ENCODE measurements at regions not wholly inside any gene's neighbourhood (a gene's known extent, or its start where the extent isn't known, plus 50 kb on each side); places are given as distances from the start of the nearest gene placed in this dataset.

DNA sequence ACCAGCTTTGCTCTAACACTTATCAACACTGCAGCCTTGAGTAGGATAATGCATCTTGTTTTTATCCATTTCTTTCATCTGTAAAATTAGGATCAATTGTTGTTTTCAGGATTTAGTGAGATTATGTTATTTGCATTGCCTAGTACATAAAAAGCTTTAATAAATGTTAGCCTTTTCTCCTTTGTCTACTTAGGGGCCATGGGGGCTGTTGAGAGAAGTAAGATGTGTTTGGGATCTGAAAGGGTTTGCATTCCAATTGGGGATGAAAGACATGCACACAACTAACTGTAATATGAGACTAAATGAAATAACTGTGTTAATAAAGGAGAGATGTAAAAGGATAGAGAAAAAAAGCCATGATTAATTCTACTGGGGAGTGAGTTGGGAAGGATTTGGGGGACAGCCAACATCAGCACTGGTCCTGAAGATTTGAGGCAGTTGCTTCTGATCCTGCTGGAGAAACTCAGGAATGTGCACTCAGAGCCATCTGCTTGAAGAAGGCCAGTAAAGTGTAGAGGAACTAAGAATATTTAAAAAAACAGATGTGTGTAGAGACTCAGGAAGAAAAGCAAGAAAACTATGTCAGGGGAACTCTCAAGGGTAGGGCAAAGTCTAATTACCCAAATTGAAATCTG lies 236.3 kb downstream of the OLFM4 start:
- TF ChIP-seq, protein P1, sequence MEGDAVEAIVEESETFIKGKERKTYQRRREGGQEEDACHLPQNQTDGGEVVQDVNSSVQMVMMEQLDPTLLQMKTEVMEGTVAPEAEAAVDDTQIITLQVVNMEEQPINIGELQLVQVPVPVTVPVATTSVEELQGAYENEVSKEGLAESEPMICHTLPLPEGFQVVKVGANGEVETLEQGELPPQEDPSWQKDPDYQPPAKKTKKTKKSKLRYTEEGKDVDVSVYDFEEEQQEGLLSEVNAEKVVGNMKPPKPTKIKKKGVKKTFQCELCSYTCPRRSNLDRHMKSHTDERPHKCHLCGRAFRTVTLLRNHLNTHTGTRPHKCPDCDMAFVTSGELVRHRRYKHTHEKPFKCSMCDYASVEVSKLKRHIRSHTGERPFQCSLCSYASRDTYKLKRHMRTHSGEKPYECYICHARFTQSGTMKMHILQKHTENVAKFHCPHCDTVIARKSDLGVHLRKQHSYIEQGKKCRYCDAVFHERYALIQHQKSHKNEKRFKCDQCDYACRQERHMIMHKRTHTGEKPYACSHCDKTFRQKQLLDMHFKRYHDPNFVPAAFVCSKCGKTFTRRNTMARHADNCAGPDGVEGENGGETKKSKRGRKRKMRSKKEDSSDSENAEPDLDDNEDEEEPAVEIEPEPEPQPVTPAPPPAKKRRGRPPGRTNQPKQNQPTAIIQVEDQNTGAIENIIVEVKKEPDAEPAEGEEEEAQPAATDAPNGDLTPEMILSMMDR (IDR thresholded peaks at IDR 0.05; ENCODE audit: insufficient read depth, low read length, severe bottlenecking): no peak
- Histone ChIP-seq H3K36me3 (ENCODE audit: control insufficient read depth, insufficient read depth, low read length) (no peaks in the 10 kb centered on the region), H3K4me3 (ENCODE audit: low read depth, low read length) (no peak overlapping the region), H3K27me3 (ENCODE audit: control insufficient read depth, insufficient read depth, low read length) (no peaks in the 10 kb centered on the region)
- no peak for FAIRE-seq
- DNase-seq (ENCODE audit: low read depth): no peak

DNA sequence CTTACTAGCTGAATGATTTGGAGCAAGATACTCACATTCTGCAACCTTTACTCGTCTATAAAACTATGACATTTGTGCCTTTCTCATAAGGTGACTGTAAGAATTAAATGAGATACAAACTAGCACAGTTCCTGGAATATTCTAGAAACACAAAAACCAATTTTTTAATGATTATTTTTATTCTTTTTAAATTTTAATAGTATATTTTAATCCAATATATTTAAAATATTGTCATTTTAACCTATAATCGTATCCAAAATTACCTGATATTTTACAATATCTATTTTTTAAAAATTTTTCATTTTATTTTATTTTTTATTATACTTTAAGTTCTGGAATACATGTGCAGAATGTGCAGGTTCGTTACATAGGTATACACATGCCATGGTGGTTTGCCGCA lies 238.1 kb downstream of the OLFM4 start:
- FAIRE-seq (no peak), DNase-seq (ENCODE audit: low read depth) (no peak)
- H3K4me3 ChIP-seq (ENCODE audit: low read depth, low read length): no peak overlapping the region
- TF ChIP-seq, protein P1 (IDR thresholded peaks at IDR 0.05; ENCODE audit: insufficient read depth, low read length, severe bottlenecking): no peak
- no peaks in the 10 kb centered on the region for H3K27me3 ChIP-seq (ENCODE audit: control insufficient read depth, insufficient read depth, low read length)
- no peaks in the 10 kb centered on the region for H3K36me3 ChIP-seq (ENCODE audit: control insufficient read depth, insufficient read depth, low read length)

DNA sequence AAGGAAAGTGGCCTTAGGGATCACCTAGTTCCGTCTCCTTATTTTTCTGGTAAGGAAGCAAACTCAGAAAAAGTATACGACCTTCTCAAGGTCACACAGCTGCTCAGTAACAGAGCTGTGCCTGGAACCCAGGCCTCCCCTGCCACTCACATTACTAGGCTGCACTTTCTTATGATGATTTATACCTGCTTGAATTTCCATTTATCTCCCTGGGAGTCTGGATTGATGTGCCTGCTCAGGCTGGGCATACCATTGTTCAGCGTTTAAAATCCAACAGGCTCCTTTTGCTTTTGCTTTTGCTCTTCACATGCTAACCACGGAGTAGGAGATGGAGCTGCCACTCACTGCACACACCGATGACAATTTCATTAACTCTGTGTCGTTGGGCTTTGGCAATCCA lies 241.0 kb downstream of the OLFM4 start:
- no peak overlapping the region for H3K4me3 ChIP-seq (ENCODE audit: low read depth, low read length)
- DNase-seq (ENCODE audit: low read depth) (no peak), FAIRE-seq (no peak)
- no peaks in the 10 kb centered on the region for H3K27me3 ChIP-seq (ENCODE audit: control insufficient read depth, insufficient read depth, low read length)
- no peaks in the 10 kb centered on the region for H3K36me3 ChIP-seq (ENCODE audit: control insufficient read depth, insufficient read depth, low read length)
- TF ChIP-seq, protein P1 (IDR thresholded peaks at IDR 0.05; ENCODE audit: insufficient read depth, low read length, severe bottlenecking): no peak

DNA sequence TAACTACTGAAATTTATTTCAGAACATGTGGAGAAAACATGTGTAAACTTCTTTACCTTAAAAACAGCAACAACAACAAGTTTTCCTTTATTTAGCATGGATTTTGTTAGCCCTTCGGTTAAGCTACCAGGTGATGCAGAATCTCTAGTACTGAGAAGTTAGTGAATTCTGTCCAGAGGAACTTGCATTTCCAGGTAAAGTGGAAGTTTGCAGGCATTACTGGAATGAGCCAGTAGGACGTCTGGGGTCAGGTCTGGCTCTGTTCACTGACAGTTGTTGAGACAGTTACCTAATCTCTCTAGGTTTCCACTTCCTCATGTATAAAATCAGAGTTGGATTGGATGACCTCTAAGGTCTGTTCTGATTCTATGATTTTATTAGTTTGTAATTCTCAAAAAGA lies 244.3 kb downstream of the OLFM4 start:
- FAIRE-seq: no peak
- TF ChIP-seq, protein P1 (IDR thresholded peaks at IDR 0.05; ENCODE audit: insufficient read depth, low read length, severe bottlenecking): no peak

DNA sequence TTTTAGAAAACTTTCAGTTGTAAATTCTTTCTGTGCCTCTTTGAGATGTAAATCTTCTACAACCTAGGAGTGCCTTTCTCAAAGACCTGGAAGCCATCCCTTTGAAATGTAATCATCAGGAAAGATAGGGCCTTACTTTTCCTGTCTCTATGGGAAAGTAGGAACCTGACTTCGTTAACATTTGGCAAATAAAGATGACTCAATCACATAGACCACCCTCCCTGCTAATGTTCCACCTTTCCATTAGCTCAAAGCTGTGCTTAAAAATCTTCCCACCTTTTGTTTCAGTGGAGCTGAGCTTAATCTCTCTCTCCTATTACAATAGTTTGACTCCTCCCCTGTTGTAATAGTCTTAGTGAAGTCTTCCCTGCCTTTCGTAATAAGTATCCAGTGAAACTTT lies 247.7 kb downstream of the OLFM4 start:
- H3K36me3 ChIP-seq (ENCODE audit: control insufficient read depth, insufficient read depth, low read length): no peaks in the 10 kb centered on the region
- TF ChIP-seq, protein P1 (IDR thresholded peaks at IDR 0.05; ENCODE audit: insufficient read depth, low read length, severe bottlenecking): no peak
- DNase-seq (ENCODE audit: low read depth): no peak
- no peak overlapping the region for H3K4me3 ChIP-seq (ENCODE audit: low read depth, low read length)
- no peak for FAIRE-seq
- H3K27me3 ChIP-seq (ENCODE audit: control insufficient read depth, insufficient read depth, low read length): no peaks in the 10 kb centered on the region

More for the DNA sequence above, 244.3 kb downstream of the OLFM4 start:
- H3K36me3 ChIP-seq (ENCODE audit: control insufficient read depth, insufficient read depth, low read length): no peaks in the 10 kb centered on the region
- H3K4me3 ChIP-seq (ENCODE audit: low read depth, low read length): no peak overlapping the region
- H3K27me3 ChIP-seq (ENCODE audit: control insufficient read depth, insufficient read depth, low read length): no peaks in the 10 kb centered on the region
- no peak for DNase-seq (ENCODE audit: low read depth)

DNA sequence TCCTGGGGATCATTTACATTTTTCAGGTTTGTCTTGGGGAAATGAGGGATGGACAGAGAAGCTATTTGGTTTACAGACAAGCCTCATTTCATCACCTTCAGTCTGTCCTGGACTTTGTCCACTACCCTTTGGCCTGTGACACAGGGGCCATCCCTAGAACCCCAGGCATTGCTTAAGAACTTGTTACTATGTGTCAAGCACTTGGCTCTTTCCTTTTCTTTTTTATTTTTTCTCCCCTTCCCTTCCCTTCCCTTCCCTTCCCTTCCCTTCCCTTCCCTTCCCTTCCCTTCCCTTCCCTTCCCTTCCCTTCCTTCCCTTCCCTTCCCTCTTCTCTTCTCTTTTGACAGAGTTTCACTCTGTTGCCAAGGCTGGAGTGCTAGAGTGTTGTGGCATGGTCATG lies 253.1 kb downstream of the OLFM4 start:
- no peaks in the 10 kb centered on the region for H3K36me3 ChIP-seq (ENCODE audit: control insufficient read depth, insufficient read depth, low read length)
- no peaks in the 10 kb centered on the region for H3K27me3 ChIP-seq (ENCODE audit: control insufficient read depth, insufficient read depth, low read length)
- TF ChIP-seq, protein P1 (IDR thresholded peaks at IDR 0.05; ENCODE audit: insufficient read depth, low read length, severe bottlenecking): no peak
- no peak for DNase-seq (ENCODE audit: low read depth)
- H3K4me3 ChIP-seq (ENCODE audit: low read depth, low read length): no peak overlapping the region
- no peak for FAIRE-seq

Data from bronchial epithelial cell (primary cell).